Neural cell (in vitro differentiated cells): ENCODE measurements at regions not wholly inside any gene's neighbourhood (a gene's known extent, or its start where the extent isn't known, plus 50 kb on each side); places are given as distances from the start of the nearest gene placed in this dataset.

ENCODE experiments used
- EP300 ChIP-seq: fragments of 450-650 bp; conservative IDR thresholded peaks from 2 replicates; pipeline ENCODE4 v1.6.1; 2014; ENCODE audit warnings: antibody characterized with exemption, mild to moderate bottlenecking, moderate library complexity; ENCODE audit not compliant: poor library complexity, severe bottlenecking
- EZH2 ChIP-seq: fragments of 200-600, 300-800 bp; shearing (Covaris generic), sonication (generic); IDR thresholded peaks from 2 replicates; pipeline ENCODE4 v1.6.1; 2014; ENCODE audit warnings: antibody characterized with exemption, low read length, borderline replicate concordance, mild to moderate bottlenecking; ENCODE audit not compliant: insufficient read depth, poor library complexity, severe bottlenecking
- POLR2AphosphoS5 ChIP-seq: IDR thresholded peaks from 2 replicates; pipeline ENCODE4 v1.6.1; 2012
- RAD21 ChIP-seq: fragments of 450-650 bp; conservative IDR thresholded peaks from 2 replicates; pipeline ENCODE4 v1.6.1; 2014; ENCODE audit warnings: antibody characterized with exemption, mild to moderate bottlenecking, moderate library complexity
- TAF1 ChIP-seq: IDR thresholded peaks from 2 replicates; pipeline ENCODE4 v1.6.1; 2012; ENCODE audit warnings: low read depth
- TF ChIP-seq, protein P1 (sequence below): IDR thresholded peaks from 2 replicates; pipeline ENCODE4 v1.6.1; 2012; ENCODE audit warnings: borderline replicate concordance
- TF ChIP-seq, protein P2 (sequence below): fragments of 450-650 bp; IDR thresholded peaks from 2 replicates; pipeline ENCODE4 v1.5.1; 2014; ENCODE audit warnings: antibody characterized with exemption, mild to moderate bottlenecking, moderate library complexity; ENCODE audit not compliant: poor library complexity, severe bottlenecking

DNA sequence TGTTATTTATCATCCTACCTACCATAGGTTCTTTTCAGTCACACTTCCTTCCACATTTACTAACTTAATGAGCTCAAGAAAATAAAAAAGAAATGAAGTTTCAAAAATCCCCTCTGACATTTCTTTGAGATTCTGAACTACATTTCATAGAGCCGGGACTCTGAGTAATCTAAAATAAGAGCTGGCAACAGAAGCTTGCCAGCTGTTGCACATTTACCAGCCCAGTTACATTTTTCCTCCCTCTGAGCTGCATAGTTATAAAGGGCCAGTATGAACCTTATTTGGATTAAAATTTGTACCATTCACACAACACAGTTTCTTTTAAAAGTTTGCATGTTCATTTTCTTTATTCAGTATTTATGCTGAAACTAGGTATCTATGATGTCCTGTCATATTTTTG, 119.5 kb upstream of the CAV2 start:
- no peak for TF ChIP-seq RAD21
- TF ChIP-seq, protein P1, sequence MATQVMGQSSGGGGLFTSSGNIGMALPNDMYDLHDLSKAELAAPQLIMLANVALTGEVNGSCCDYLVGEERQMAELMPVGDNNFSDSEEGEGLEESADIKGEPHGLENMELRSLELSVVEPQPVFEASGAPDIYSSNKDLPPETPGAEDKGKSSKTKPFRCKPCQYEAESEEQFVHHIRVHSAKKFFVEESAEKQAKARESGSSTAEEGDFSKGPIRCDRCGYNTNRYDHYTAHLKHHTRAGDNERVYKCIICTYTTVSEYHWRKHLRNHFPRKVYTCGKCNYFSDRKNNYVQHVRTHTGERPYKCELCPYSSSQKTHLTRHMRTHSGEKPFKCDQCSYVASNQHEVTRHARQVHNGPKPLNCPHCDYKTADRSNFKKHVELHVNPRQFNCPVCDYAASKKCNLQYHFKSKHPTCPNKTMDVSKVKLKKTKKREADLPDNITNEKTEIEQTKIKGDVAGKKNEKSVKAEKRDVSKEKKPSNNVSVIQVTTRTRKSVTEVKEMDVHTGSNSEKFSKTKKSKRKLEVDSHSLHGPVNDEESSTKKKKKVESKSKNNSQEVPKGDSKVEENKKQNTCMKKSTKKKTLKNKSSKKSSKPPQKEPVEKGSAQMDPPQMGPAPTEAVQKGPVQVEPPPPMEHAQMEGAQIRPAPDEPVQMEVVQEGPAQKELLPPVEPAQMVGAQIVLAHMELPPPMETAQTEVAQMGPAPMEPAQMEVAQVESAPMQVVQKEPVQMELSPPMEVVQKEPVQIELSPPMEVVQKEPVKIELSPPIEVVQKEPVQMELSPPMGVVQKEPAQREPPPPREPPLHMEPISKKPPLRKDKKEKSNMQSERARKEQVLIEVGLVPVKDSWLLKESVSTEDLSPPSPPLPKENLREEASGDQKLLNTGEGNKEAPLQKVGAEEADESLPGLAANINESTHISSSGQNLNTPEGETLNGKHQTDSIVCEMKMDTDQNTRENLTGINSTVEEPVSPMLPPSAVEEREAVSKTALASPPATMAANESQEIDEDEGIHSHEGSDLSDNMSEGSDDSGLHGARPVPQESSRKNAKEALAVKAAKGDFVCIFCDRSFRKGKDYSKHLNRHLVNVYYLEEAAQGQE: no peak
- TF ChIP-seq POLR2AphosphoS5: no peak
- no peak for TF ChIP-seq EP300
- TF ChIP-seq, protein P2, sequence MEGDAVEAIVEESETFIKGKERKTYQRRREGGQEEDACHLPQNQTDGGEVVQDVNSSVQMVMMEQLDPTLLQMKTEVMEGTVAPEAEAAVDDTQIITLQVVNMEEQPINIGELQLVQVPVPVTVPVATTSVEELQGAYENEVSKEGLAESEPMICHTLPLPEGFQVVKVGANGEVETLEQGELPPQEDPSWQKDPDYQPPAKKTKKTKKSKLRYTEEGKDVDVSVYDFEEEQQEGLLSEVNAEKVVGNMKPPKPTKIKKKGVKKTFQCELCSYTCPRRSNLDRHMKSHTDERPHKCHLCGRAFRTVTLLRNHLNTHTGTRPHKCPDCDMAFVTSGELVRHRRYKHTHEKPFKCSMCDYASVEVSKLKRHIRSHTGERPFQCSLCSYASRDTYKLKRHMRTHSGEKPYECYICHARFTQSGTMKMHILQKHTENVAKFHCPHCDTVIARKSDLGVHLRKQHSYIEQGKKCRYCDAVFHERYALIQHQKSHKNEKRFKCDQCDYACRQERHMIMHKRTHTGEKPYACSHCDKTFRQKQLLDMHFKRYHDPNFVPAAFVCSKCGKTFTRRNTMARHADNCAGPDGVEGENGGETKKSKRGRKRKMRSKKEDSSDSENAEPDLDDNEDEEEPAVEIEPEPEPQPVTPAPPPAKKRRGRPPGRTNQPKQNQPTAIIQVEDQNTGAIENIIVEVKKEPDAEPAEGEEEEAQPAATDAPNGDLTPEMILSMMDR: no peak
- TF ChIP-seq EZH2: no peak
- TF ChIP-seq TAF1: no peak
